Sciatic nerve (tissue), 2 donors: ENCODE measurements at regions not wholly inside any gene's neighbourhood (a gene's known extent, or its start where the extent isn't known, plus 50 kb on each side); places are given as distances from the start of the nearest gene placed in this dataset.

Source experiments
- ATAC-seq: fragments of 200-7000 bp; cut with Tn5 transposase; one replicate; pipeline ENCODE4 v1.9.1; 2020; ENCODE audit warnings: mild to moderate bottlenecking, moderate library complexity
- DNase-seq: peaks from one replicate; pipeline ENCODE4 v3.0.0-alpha.2; 2020; ENCODE audit warnings: low spot score
- intact Hi-C: fragments of 100-400 bp; cut with DNase I; formaldehyde crosslinking; loops from one replicate; pipeline ENCODE4 v1.14.2; 2022
- donor health status: DM: no; HTN: no; CAD: no.
- donor health status: DM: no; HTN: no; CAD: no.

DNA sequence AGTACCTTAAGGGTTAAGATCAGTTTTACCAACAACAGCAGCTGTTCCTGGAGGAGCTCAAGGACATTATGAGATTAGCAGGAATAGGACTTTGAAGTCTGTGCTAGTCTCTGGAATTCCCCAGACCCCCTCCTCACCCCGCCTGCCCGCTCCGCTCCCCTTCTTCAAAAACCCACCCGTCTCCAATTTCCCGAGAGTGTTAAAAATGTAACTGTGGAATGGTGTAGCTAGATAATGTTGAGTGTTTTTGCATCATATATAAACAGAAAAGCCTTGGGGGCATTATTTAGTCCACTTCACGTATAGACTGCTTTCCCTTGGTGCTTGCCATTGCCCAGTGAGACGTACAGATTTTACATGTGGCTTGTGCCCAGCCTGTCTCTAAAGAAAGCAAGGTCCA is 65.0 kb upstream of the SEMA6D start:
- ATAC-seq = no peak
- no peak for DNase-seq
- intact Hi-C loops = no loop called here

DNA sequence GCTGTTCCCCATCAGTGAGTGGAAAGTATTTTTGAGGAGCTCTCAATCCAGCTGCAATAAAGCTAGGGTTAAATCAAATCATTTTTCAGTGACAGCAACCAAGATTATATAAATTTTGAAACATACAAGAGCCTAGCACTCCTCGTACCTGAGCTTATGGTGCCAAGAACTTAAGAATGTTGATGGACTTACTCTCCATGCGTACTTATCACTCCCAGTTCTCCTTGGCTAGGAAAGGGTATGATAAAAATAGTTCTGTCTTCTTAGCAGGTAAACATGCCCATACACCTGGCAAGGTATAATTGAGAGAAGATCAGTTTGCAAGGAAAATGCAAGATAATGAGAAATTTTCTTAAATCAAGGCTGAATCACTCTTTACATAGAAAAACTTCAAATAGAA is 64.5 kb upstream of the SEMA6D start:
- no peak for DNase-seq
- intact Hi-C loops = no loop called here
- no peak for ATAC-seq

DNA sequence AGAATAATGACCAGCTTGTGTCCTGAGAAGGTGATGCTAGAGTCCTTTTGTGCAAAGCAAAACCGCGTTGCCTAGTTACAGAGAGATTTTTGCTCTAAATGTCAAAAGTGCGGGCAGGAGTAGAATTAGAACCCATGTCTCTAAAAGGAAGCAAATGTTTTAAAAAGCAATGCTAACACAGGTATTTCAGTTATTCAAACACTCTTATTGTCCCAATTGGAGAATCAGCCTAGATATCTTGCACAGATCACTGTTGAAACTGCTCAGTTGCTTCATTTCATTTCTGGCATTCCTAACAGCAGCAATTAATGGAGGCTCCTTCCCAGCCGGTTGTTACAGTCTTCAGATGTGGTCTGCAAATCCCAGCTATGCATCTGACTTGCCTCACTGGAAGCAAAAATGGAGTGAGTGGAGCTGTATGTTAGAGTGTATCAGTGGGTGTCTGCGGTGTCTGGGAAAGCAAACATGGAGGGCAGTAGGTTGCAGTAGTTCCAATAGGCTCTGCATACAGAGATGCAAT is 55.6 kb upstream of the SEMA6D start:
- DNase-seq = no peak
- no peak for ATAC-seq
- intact Hi-C loops = no loop called here

DNA sequence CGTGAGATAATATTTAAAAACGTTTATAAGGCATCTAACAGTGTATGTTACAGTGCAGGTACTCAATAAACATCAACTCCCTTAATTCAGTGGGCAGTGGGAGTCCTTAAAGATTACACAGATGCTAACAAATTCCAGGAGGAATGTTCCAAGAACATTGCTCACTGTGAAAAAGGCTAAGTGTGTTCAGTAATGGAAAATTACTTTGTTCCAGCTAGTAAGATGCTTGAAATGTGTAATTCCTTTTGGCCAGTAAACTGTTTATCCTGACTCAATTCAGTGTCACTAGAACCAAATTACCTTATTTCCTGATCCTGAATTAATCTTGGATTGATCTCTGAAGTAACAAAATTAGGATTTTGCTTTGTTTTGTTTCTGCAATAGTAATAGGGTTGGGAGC is 54.2 kb upstream of the SEMA6D start:
- DNase-seq (no peak), ATAC-seq (no peak)
- intact Hi-C loops = no loop called here
